ENCODE measurements at regions not wholly inside any gene's neighbourhood (a gene's known extent, or its start where the extent isn't known, plus 50 kb on each side); places are given as distances from the start of the nearest gene placed in this dataset.
A peak's percentile ranks its signal among the peaks of the same experiment; 100 is the strongest.

- peak; percentile 12 for DNase-seq
These were observed 67.3 kb upstream of the KLF6 start for GRCh38 chr10:3852147-3852904.

- no peak for DNase-seq
These were observed 66.3 kb upstream of the KLF6 start for GRCh38 chr10:3850999-3851937.

- no peak for DNase-seq
These were observed 64.0 kb upstream of the KLF6 start for GRCh38 chr10:3848775-3849635.

- no peak for DNase-seq
These were observed 63.2 kb upstream of the KLF6 start for GRCh38 chr10:3848005-3848774.

GRCh38 chr10:3846736-3847135 is 61.7 kb upstream of the KLF6 start:
- DNase-seq = no peak

GRCh38 chr10:3844491-3845025 is 59.5 kb upstream of the KLF6 start:
- no peak for DNase-seq

- no peak for DNase-seq
These were observed 53.7 kb upstream of the KLF6 start for GRCh38 chr10:3838460-3839437.

- DNase-seq = no peak
These were observed 52.8 kb upstream of the KLF6 start for GRCh38 chr10:3837647-3838459.

- DNase-seq = no peak
These were observed 51.3 kb upstream of the KLF6 start for GRCh38 chr10:3836222-3836820.

- DNase-seq = no peak
These were observed 50.8 kb upstream of the KLF6 start for GRCh38 chr10:3835770-3836169.

GRCh38 chr10:3834947-3835346 is 49.9 kb upstream of the KLF6 start:
- no peak for DNase-seq
